ENCODE measurements at regions not wholly inside any gene's neighbourhood (a gene's known extent, or its start where the extent isn't known, plus 50 kb on each side); places are given as distances from the start of the nearest gene placed in this dataset.

DNA sequence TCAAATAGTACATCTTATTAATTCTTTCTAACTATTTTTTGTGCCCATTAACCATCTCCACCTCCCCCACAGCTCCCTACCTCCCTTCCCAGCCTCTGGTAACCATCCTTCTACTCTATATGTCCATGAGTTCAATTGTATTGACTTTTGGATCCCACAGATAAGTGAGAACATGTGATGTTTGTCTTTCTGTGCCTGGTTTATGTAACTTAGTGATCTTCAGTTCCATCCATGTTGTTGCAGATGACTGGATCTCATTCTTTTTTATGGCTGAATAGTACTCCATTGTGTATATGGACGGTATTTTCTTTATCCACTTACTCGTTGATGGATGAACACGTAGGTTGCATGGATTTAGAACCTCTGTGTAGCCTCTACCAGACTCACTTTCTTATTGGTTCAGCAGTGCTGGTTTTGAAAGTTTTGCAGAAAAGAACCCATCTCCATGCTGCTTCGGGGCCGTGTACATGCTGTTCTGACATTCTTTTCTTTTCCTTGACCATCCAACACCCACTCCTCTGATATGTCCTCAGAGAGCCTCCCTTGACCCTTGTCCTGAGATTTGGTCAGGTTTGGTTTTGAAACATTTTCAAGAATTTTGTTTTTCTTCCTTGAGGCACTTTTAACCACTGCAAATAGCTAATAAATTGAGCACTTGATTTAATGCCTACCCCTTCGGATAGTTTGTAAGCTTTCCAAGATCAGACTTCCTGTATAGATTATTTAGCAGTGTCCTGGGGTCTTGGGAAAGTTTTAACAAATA lies 231.2 kb upstream of the ZFP64 start:
- TF ChIP-seq NFE2L2 (IDR thresholded peaks at IDR 0.05; ENCODE audit: low read depth, low read length) (no peak), BHLHE40 (IDR thresholded peaks at IDR 0.05; ENCODE audit: low read depth, low read length) (no peak), RAD21 (IDR thresholded peaks at IDR 0.05; ENCODE audit: low read length) (no peak), RCOR1 (IDR thresholded peaks at IDR 0.05; ENCODE audit: insufficient replicate concordance, low read length) (no peak), SMC3 (IDR thresholded peaks at IDR 0.05; ENCODE audit: low read depth, low read length) (no peak), FOS (IDR thresholded peaks at IDR 0.05; ENCODE audit: low read depth, low read length) (no peak), MAFK (IDR thresholded peaks at IDR 0.05; ENCODE audit: low read depth, low read length) (no peak), CEBPB (IDR thresholded peaks at IDR 0.05; ENCODE audit: low read depth, low read length) (no peak), CHD1 (IDR thresholded peaks at IDR 0.05; ENCODE audit: low read depth, low read length) (no peak), POLR2A (IDR thresholded peaks at IDR 0.05; ENCODE audit: low read depth, low read length) (no peak), MAZ (IDR thresholded peaks at IDR 0.05; ENCODE audit: borderline replicate concordance, low read depth, low read length) (no peak)
- TF ChIP-seq, protein P1, sequence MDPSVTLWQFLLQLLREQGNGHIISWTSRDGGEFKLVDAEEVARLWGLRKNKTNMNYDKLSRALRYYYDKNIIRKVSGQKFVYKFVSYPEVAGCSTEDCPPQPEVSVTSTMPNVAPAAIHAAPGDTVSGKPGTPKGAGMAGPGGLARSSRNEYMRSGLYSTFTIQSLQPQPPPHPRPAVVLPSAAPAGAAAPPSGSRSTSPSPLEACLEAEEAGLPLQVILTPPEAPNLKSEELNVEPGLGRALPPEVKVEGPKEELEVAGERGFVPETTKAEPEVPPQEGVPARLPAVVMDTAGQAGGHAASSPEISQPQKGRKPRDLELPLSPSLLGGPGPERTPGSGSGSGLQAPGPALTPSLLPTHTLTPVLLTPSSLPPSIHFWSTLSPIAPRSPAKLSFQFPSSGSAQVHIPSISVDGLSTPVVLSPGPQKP (IDR thresholded peaks at IDR 0.05; ENCODE audit: borderline replicate concordance, low read depth, low read length), result no peak
- TF ChIP-seq, protein P2, sequence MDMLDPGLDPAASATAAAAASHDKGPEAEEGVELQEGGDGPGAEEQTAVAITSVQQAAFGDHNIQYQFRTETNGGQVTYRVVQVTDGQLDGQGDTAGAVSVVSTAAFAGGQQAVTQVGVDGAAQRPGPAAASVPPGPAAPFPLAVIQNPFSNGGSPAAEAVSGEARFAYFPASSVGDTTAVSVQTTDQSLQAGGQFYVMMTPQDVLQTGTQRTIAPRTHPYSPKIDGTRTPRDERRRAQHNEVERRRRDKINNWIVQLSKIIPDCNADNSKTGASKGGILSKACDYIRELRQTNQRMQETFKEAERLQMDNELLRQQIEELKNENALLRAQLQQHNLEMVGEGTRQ (IDR thresholded peaks at IDR 0.05; ENCODE audit: low read depth, low read length), result no peak
- BruUV-seq (replicated peaks), result no TSS peak
- in situ Hi-C loops (cut with MboI; ENCODE audit: low sequenced_read_pairs) (no loop called here), dilution Hi-C loops (cut with HindIII; ENCODE audit: low sequenced_read_pairs, unreplicated experiment) (no loop called here), intact Hi-C loops (cut with micrococcal nuclease) (no loop called here)
- ATAC-seq (ENCODE audit: low read depth) (no peak), DNase-seq (no peak)
- ChIA-PET CTCF (no interaction called here), POLR2A (ENCODE audit: unreplicated experiment) (no interaction called here)
- Histone ChIP-seq H3K9me1 (ENCODE audit: insufficient read depth, low read length) (peaks cover 7% of the 10 kb centered on the region; the same call in 1 of the 2 replicates), H3K56ac (ENCODE audit: extremely low read depth, insufficient read depth, low read length) (no peak overlapping the region), H3K14ac (replicated peaks; ENCODE audit: low read depth, low read length) (no peak overlapping the region), H3K36me3 (ENCODE audit: control insufficient read depth, insufficient read depth, low read length) (no peaks in the 10 kb centered on the region), H2BK120ac (ENCODE audit: low read depth, low read length) (no peak overlapping the region), H3K4me1 (ENCODE audit: control insufficient read depth, insufficient read depth, low read length) (no peaks in the 10 kb centered on the region), H3K4me3 (ENCODE audit: insufficient read depth, low read depth, low read length) (no peak overlapping the region), H3K27ac (ENCODE audit: insufficient read depth, low read length) (no peak overlapping the region), H3K23ac (ENCODE audit: low read depth, low read length) (no peak overlapping the region), H3K18ac (ENCODE audit: low read depth, low read length) (no peak overlapping the region), H2AFZ (replicated peaks; ENCODE audit: low read length, poor library complexity) (no peak overlapping the region), H3K27me3 (ENCODE audit: control insufficient read depth, insufficient read depth, low read length) (no peaks in the 10 kb centered on the region), H4K20me1 (ENCODE audit: insufficient read depth, low read length) (peaks cover 6% of the 10 kb centered on the region; the same call in 1 of the 2 replicates), H3K79me1 (ENCODE audit: low read depth in 1 of 2, low read length in 2 of 2) (no peaks in the 10 kb centered on the region), H2BK20ac (ENCODE audit: low read depth, low read length) (no peak overlapping the region), H3K4ac (ENCODE audit: low read depth, low read length) (no peak overlapping the region), H3K4me2 (ENCODE audit: low read depth, low read length) (no peak overlapping the region), H4K5ac (ENCODE audit: low read depth, low read length) (no peak overlapping the region), H4K8ac (ENCODE audit: low read depth in 2 of 2, low read length in 2 of 2) (no peak overlapping the region), H2BK15ac (ENCODE audit: low read depth, low read length) (no peak overlapping the region), H3K9ac (ENCODE audit: low read depth, low read length) (no peak overlapping the region), H4K91ac (ENCODE audit: insufficient read depth, low read depth, low read length) (no peak overlapping the region), H2AK9ac (replicated peaks; ENCODE audit: low read depth, low read length, poor library complexity) (no peak overlapping the region), H3K9me3 (ENCODE audit: control insufficient read depth, insufficient read depth, low read length) (no peaks in the 10 kb centered on the region), H2AK5ac (ENCODE audit: low read depth, low read length) (no peak overlapping the region), H2BK5ac (ENCODE audit: low read depth, low read length, poor library complexity, severe bottlenecking) (no peak overlapping the region)
- 0% methylated on average over 1 of the region's 6 CpGs; no CpG with 5 or more reads in 1 of the 2 experiments for WGBS, 2 experiments (ENCODE audit: extremely low coverage in 2 of 2, insufficient read length in 1 of 2)

All from IMR-90 (cell line).